22Rv1 (cell line): ENCODE measurements at regions not wholly inside any gene's neighbourhood (a gene's known extent, or its start where the extent isn't known, plus 50 kb on each side); places are given as distances from the start of the nearest gene placed in this dataset.

Source experiments
- ZFX ChIP-seq: fragments of 450-650 bp; IDR thresholded peaks from 2 replicates; pipeline ENCODE4 v1.6.1; 2017; ENCODE audit warnings: antibody characterized with exemption, borderline replicate concordance
- TF ChIP-seq, protein P1 (sequence below): fragments of 450-650 bp; IDR thresholded peaks from 2 replicates; pipeline ENCODE4 v1.5.1; 2017; ENCODE audit warnings: mild to moderate bottlenecking

DNA sequence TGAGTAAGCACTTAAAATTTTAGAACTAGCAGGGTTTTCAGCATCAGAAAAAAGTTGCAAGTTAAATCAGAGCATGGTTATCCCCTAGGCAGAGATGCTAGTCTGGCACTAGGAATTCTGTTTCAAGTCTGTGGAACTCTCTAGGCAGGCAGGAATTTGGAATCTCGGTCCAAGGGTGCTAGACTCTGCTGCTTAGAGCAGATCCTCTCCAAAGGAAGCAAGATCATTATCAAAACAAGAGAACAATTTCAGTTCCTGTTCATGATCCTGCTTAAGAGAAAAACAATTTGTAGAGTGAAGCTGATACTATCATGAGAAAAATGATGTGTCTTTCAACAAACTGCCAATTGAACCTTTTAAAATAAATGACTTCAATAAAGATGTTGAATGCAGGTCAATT is 420.7 kb downstream of the KIF4B start:
- TF ChIP-seq, protein P1, sequence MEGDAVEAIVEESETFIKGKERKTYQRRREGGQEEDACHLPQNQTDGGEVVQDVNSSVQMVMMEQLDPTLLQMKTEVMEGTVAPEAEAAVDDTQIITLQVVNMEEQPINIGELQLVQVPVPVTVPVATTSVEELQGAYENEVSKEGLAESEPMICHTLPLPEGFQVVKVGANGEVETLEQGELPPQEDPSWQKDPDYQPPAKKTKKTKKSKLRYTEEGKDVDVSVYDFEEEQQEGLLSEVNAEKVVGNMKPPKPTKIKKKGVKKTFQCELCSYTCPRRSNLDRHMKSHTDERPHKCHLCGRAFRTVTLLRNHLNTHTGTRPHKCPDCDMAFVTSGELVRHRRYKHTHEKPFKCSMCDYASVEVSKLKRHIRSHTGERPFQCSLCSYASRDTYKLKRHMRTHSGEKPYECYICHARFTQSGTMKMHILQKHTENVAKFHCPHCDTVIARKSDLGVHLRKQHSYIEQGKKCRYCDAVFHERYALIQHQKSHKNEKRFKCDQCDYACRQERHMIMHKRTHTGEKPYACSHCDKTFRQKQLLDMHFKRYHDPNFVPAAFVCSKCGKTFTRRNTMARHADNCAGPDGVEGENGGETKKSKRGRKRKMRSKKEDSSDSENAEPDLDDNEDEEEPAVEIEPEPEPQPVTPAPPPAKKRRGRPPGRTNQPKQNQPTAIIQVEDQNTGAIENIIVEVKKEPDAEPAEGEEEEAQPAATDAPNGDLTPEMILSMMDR: no peak
- TF ChIP-seq ZFX: no peak
